H1 (cell line): ENCODE measurements at regions not wholly inside any gene's neighbourhood (a gene's known extent, or its start where the extent isn't known, plus 50 kb on each side); places are given as distances from the start of the nearest gene placed in this dataset.

ENCODE experiments used
- CTCF ChIA-PET: fragments of 300-600 bp; sonication (Branson Sonifier 250); formaldehyde crosslinking; loops from one replicate; lab custom pipeline; 2021; ENCODE audit not compliant: partially characterized antibody; lab: Charles Lee
- POLR2A ChIA-PET: fragments of 300-600 bp; sonication (Branson Sonifier 250); formaldehyde crosslinking; loops from one replicate; lab custom pipeline; 2021; ENCODE audit warnings: inconsistent platforms; ENCODE audit not compliant: partially characterized antibody; lab: Charles Lee
- DNase-seq, 2 experiments: peaks; one replicate each; pipeline versions ENCODE4 v3.0.0 to v3.0.0-alpha.2; 2010 to 2022; ENCODE audit warnings: low spot score in 2 of 2, low read depth in 1 of 2, mixed read lengths in 1 of 2
- FAIRE-seq: peaks from 2 replicates; lab custom pipeline; 2011; peaks lifted over from hg19 to GRCh38; lab: Jason Lieb, UNC
- H2AFZ ChIP-seq: 2 replicates; pipeline ENCODE4 v1.8.1; 2012; ENCODE audit warnings: low read length, inconsistent platforms
- H2AK5ac ChIP-seq: 2 replicates; pipeline ENCODE4 v1.6.1; 2013; ENCODE audit warnings: low read depth, low read length
- H2BK120ac ChIP-seq: replicated peaks from 2 replicates; pipeline ENCODE3; 2013; ENCODE audit warnings: low read depth, low read length, inconsistent platforms
- H2BK12ac ChIP-seq: 2 replicates; pipeline ENCODE4 v1.6.1; 2013; ENCODE audit warnings: low read depth, low read length
- H2BK15ac ChIP-seq: 2 replicates; pipeline ENCODE4 v1.6.1; 2013; ENCODE audit warnings: low read length
- H2BK20ac ChIP-seq: 2 replicates; pipeline ENCODE4 v1.6.1; 2013; ENCODE audit warnings: low read length
- H2BK5ac ChIP-seq: 2 replicates; pipeline ENCODE4 v1.6.1; 2013; ENCODE audit warnings: low read depth, low read length
- H3K14ac ChIP-seq: 2 replicates; pipeline ENCODE4 v1.6.1; 2013; ENCODE audit warnings: inconsistent platforms; ENCODE audit not compliant: insufficient read length
- H3K18ac ChIP-seq: 2 replicates; pipeline ENCODE4 v1.6.1; 2013; ENCODE audit warnings: low read length; ENCODE audit errors: extremely low read depth
- H3K23ac ChIP-seq: 2 replicates; pipeline ENCODE4 v1.6.1; 2013; ENCODE audit warnings: inconsistent platforms; ENCODE audit not compliant: insufficient read length
- H3K23me2 ChIP-seq: 2 replicates; pipeline ENCODE4 v1.6.1; 2013; ENCODE audit warnings: low read depth, low read length
- H3K27ac ChIP-seq: 2 replicates; pipeline ENCODE4 v1.6.1; 2011; ENCODE audit warnings: low read depth, low read length, inconsistent platforms
- H3K27me3 ChIP-seq, 4 experiments: replicated peaks in 1 of 4; 1 replicate in 1 of 4; 2 replicates in 3 of 4; pipeline versions ENCODE4 v1.6.1 to v1.8.1; 2011 to 2013; ENCODE audit warnings: low read length in 3 of 4, mild to moderate bottlenecking in 3 of 4, inconsistent platforms in 2 of 4, mixed read lengths in 2 of 4, moderate library complexity in 1 of 4; ENCODE audit not compliant: control insufficient read depth in 3 of 4, insufficient read depth in 3 of 4; ENCODE audit errors: extremely low read depth in 1 of 4
- H3K36me3 ChIP-seq, 4 experiments: 2 replicates each; pipeline versions ENCODE4 v1.6.1 to v1.8.1; 2011 to 2013; ENCODE audit warnings: mild to moderate bottlenecking in 4 of 4, low read length in 3 of 4, moderate library complexity in 2 of 4, control low read depth in 1 of 4, inconsistent platforms in 1 of 4; ENCODE audit not compliant: insufficient read depth in 4 of 4, control insufficient read depth in 2 of 4
- H3K4ac ChIP-seq: replicated peaks from 2 replicates; pipeline ENCODE3; 2013; ENCODE audit warnings: low read length, low read depth, mixed read lengths, inconsistent platforms; ENCODE audit not compliant: insufficient read length
- H3K4me1 ChIP-seq, 4 experiments: replicated peaks in 1 of 4; 1 replicate in 1 of 4; 2 replicates in 3 of 4; pipeline versions ENCODE4 v1.6.1 to v1.8.1; 2011 to 2013; ENCODE audit warnings: low read length in 3 of 4, inconsistent platforms in 2 of 4, mixed read lengths in 1 of 4; ENCODE audit not compliant: insufficient read depth in 4 of 4, control insufficient read depth in 3 of 4
- H3K4me2 ChIP-seq, 2 experiments: 2 replicates each; pipeline versions ENCODE4 v1.6.1 to v1.8.1; 2011 to 2013; ENCODE audit warnings: low read depth in 2 of 2, low read length in 2 of 2, control low read depth in 1 of 2, inconsistent platforms in 1 of 2, mild to moderate bottlenecking in 1 of 2; ENCODE audit not compliant: insufficient read depth in 1 of 2
- H3K4me3 ChIP-seq, 4 experiments: fragments of 200-600, 300-600 bp in 1 of 4; sonication (generic), shearing (Covaris generic), sonication (Bioruptor Twin) in 1 of 4; 2 replicates each; pipeline versions ENCODE4 v1.5.1 to v1.8.1; 2011 to 2016; ENCODE audit warnings: low read length in 4 of 4, low read depth in 3 of 4, control low read depth in 2 of 4, inconsistent platforms in 2 of 4, mild to moderate bottlenecking in 2 of 4, mixed read lengths in 1 of 4, moderate library complexity in 1 of 4; ENCODE audit not compliant: insufficient read depth in 2 of 4; ENCODE audit errors: extremely low read depth in 1 of 4
- H3K56ac ChIP-seq: replicated peaks from 2 replicates; pipeline ENCODE3; 2013; ENCODE audit warnings: low read depth, mild to moderate bottlenecking, mixed read lengths, low read length, inconsistent platforms; ENCODE audit not compliant: insufficient read length
- H3K79me1 ChIP-seq: 2 replicates; pipeline ENCODE4 v1.6.1; 2013; ENCODE audit warnings: low read depth, low read length, control low read depth
- H3K79me2 ChIP-seq, 2 experiments: 2 replicates each; pipeline versions ENCODE4 v1.6.1 to v1.8.1; 2012 to 2013; ENCODE audit warnings: low read length in 2 of 2, mild to moderate bottlenecking in 2 of 2, inconsistent platforms in 1 of 2; ENCODE audit not compliant: insufficient read depth in 2 of 2, control insufficient read depth in 1 of 2
- H3K9ac ChIP-seq, 4 experiments: replicated peaks in 1 of 4; 1 replicate in 1 of 4; 2 replicates in 3 of 4; pipeline versions ENCODE4 v1.6.1 to v1.8.1; 2011 to 2013; ENCODE audit warnings: low read depth in 3 of 4, low read length in 3 of 4, control low read depth in 2 of 4, mild to moderate bottlenecking in 2 of 4, moderate library complexity in 2 of 4, inconsistent platforms in 1 of 4; ENCODE audit errors: extremely low read depth in 1 of 4
- H3K9me3 ChIP-seq, 2 experiments: 2 replicates each; pipeline versions ENCODE4 v1.6.1 to v1.8.1; 2012 to 2013; ENCODE audit warnings: mild to moderate bottlenecking in 2 of 2, moderate library complexity in 2 of 2, control low read depth in 1 of 2, inconsistent platforms in 1 of 2, low read depth in 1 of 2, low read length in 1 of 2, mixed read lengths in 1 of 2; ENCODE audit not compliant: insufficient read depth in 2 of 2
- H4K20me1 ChIP-seq, 2 experiments: replicated peaks in 1 of 2; 2 replicates each; pipeline versions ENCODE3 to v1.8.1; 2011 to 2013; ENCODE audit warnings: inconsistent platforms in 2 of 2, low read length in 2 of 2, mild to moderate bottlenecking in 1 of 2; ENCODE audit not compliant: insufficient read depth in 2 of 2, control insufficient read depth in 1 of 2
- H4K5ac ChIP-seq: 2 replicates; pipeline ENCODE4 v1.6.1; 2013; ENCODE audit warnings: low read length, low read depth, mixed read lengths, inconsistent platforms; ENCODE audit not compliant: insufficient read length
- H4K8ac ChIP-seq: 2 replicates; pipeline ENCODE4 v1.8.0; 2013; ENCODE audit warnings: mild to moderate bottlenecking, moderate library complexity, low read length, inconsistent platforms; ENCODE audit not compliant: insufficient read depth; ENCODE audit errors: extremely low read depth
- H4K91ac ChIP-seq: replicated peaks from 2 replicates; pipeline ENCODE3; 2013; ENCODE audit warnings: low read length, mixed read lengths, inconsistent platforms; ENCODE audit not compliant: insufficient read length
- JUND ChIP-seq: IDR thresholded peaks from 2 replicates; pipeline ENCODE4 v1.6.1; 2011; ENCODE audit warnings: mild to moderate bottlenecking, improper control_type of control experiment, low read length
- POLR2A ChIP-seq, 2 experiments: IDR thresholded peaks; 1 replicate in 1 of 2; 2 replicates in 1 of 2; pipeline ENCODE4 v1.6.1; 2011; ENCODE audit warnings: low read depth in 2 of 2, low read length in 2 of 2, mild to moderate bottlenecking in 2 of 2; ENCODE audit errors: control extremely low read depth in 1 of 2
- SIN3A ChIP-seq, 2 experiments: IDR thresholded peaks in 1 of 2; conservative IDR thresholded peaks in 1 of 2; 2 replicates each; pipeline ENCODE4 v1.6.1; 2011 to 2012; ENCODE audit warnings: low read length in 2 of 2, improper control_type of control experiment in 1 of 2, low read depth in 1 of 2, mild to moderate bottlenecking in 1 of 2
- TAF1 ChIP-seq: IDR thresholded peaks from 2 replicates; pipeline ENCODE4 v1.6.1; 2011; ENCODE audit warnings: mild to moderate bottlenecking, low read depth, low read length
- WGBS, 2 experiments: shearing (Covaris generic) in 1 of 2; methylation state at CpG; one replicate each; pipeline versions ENCODE4 v1.1.6 to v1.1.7; 2013 to 2015; ENCODE audit warnings: low lambda C conversion rate in 2 of 2, mixed read lengths in 2 of 2, inconsistent platforms in 1 of 2, low coverage in 1 of 2, missing lambda C conversion rate in 1 of 2; ENCODE audit not compliant: insufficient replicate concordance in 2 of 2, insufficient coverage in 1 of 2, insufficient read length in 1 of 2; ENCODE audit errors: extremely low coverage in 1 of 2, missing lambda C conversion rate in 1 of 2; 5-methylcytosine and 5-hydroxymethylcytosine counted together
- TF ChIP-seq, protein P1 (sequence below): IDR thresholded peaks from 2 replicates; pipeline ENCODE4 v1.6.1; 2012; ENCODE audit warnings: inconsistent platforms

DNA sequence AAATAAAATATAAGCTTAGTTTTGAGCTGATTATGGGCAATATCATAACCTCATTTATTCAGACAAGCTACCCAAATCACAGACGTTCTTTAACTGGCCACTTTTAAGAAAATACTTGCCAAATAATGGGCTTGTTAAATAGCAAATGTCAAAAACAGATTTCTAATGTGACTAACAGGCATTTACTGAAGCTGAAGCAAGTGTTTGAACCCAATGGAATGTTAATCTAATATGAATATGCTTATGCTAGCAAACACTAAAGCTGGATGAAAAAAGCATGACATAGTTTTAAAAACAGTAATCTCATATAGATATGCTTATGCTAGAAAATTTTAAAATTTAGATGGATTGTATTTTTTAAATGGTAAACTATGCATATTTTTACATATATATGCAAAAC, 411.6 kb upstream of the PTGER4 start:
- no peaks in the 10 kb centered on the region for H3K9me3 ChIP-seq
- no peak overlapping the region for H3K27ac ChIP-seq
- no peak overlapping the region for H2BK5ac ChIP-seq
- FAIRE-seq (no peak), DNase-seq (no peak)
- no peaks in the 10 kb centered on the region for H3K79me2 ChIP-seq
- no peaks in the 10 kb centered on the region for H4K20me1 ChIP-seq
- H3K4ac ChIP-seq = no peak overlapping the region
- TF ChIP-seq SIN3A (conservative IDR thresholded peaks at IDR 0.05 in 1 of 2, IDR thresholded peaks at IDR 0.05 in 1 of 2; ENCODE audit: low read depth in 1 of 2, low read length in 2 of 2) = no peak
- TF ChIP-seq TAF1 = no peak
- no peak for TF ChIP-seq POLR2A (IDR thresholded peaks at IDR 0.05; ENCODE audit: control extremely low read depth in 1 of 2, low read depth in 2 of 2, low read length in 2 of 2)
- TF ChIP-seq, protein P1, sequence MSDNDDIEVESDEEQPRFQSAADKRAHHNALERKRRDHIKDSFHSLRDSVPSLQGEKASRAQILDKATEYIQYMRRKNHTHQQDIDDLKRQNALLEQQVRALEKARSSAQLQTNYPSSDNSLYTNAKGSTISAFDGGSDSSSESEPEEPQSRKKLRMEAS = no peak
- no peak for TF ChIP-seq JUND
- ChIA-PET CTCF (interaction anchor here (0.9 kb wide), 1 partner anchor 415 kb away, joined by 3 read pairs; no protein-coding TSS in a partner anchor), POLR2A (no interaction called here)
- no peaks in the 10 kb centered on the region for H3K79me1 ChIP-seq
- 75% methylated on average over 1 of the region's 1 CpG; no CpG with 5 or more reads in 1 of the 2 experiments for WGBS, 2 experiments
- no peak overlapping the region for H4K91ac ChIP-seq
- no peak overlapping the region for H3K14ac ChIP-seq
- H4K8ac ChIP-seq = no peak overlapping the region
- no peak overlapping the region for H3K56ac ChIP-seq
- H3K27me3 ChIP-seq = no peaks in the 10 kb centered on the region
- no peak overlapping the region for H3K18ac ChIP-seq
- H2BK120ac ChIP-seq = no peak overlapping the region
- no peak overlapping the region for H4K5ac ChIP-seq
- no peak overlapping the region for H3K23ac ChIP-seq
- H2AFZ ChIP-seq = no peak overlapping the region
- H3K4me1 ChIP-seq = no peaks in the 10 kb centered on the region
- no peak overlapping the region for H3K9ac ChIP-seq
- H3K23me2 ChIP-seq = peaks cover under 1% of the 10 kb centered on the region; the same call in 1 of the 2 replicates
- no peak overlapping the region for H2BK20ac ChIP-seq
- H2BK12ac ChIP-seq = no peak overlapping the region
- no peak overlapping the region for H2AK5ac ChIP-seq
- H2BK15ac ChIP-seq = no peak overlapping the region
- H3K4me2 ChIP-seq = no peak overlapping the region
- no peak overlapping the region for H3K4me3 ChIP-seq
- H3K36me3 ChIP-seq = no peaks in the 10 kb centered on the region
